HT1080 (cell line): ENCODE measurements at regions not wholly inside any gene's neighbourhood (a gene's known extent, or its start where the extent isn't known, plus 50 kb on each side); places are given as distances from the start of the nearest gene placed in this dataset.

ENCODE experiments used
- DNase-seq: peaks from one replicate; pipeline ENCODE4 v3.0.0-alpha.2; 2015; ENCODE audit warnings: low read depth

DNA sequence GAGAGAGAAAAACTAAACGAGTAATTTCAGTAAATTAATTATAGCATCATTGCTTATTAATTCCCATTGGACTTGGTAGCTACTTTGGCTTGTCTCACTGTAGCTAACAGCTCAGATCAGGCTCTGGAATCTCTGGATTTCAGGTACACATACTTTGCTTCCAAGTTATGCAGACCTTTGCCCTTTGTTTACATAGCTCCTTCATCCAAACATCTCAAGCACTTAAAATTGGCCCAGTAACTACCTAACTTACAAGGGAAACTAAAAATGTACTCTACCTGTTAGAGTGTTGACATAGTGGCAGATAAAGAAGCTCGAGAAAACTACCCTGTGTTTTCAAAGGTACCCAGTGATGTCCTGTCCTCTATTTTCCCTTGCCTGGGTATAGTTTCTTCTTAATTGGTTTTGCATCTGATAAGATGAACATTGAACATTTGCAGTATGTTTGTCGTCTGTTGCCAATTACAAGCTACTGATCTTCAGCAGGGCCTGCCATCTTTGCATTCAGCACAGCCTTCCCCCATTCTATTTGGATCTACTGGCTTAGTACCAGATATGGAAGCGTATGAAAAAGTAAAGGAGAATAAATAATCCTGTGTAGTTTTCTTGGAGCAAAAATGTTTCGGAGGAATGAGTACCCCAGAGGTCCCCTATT, 601.5 kb upstream of the FANCL start:
- DNase-seq = no peak

- peak; percentile 5 for DNase-seq
Observed at GRCh38 chr2:58834404-58834803, 593.3 kb upstream of the FANCL start.

DNA sequence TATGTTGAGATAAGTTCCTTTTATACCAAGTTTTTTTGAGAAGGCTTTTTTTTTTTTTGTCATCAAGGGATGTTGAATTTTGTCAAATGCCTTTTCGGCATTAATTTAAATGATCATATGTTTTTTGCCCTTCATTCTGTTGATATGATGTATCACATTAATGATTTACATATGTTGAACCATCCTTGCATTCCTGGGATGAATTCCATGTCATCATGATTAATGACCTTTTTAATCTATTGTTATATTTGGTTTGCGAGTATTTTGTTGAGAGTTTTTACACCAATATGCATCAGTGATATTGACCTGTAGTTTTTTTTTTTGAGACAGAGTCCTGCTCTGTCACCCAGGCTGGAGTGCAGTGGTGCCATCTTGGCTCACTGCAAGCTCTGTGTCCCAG, 585.7 kb upstream of the FANCL start:
- DNase-seq = no peak

DNA sequence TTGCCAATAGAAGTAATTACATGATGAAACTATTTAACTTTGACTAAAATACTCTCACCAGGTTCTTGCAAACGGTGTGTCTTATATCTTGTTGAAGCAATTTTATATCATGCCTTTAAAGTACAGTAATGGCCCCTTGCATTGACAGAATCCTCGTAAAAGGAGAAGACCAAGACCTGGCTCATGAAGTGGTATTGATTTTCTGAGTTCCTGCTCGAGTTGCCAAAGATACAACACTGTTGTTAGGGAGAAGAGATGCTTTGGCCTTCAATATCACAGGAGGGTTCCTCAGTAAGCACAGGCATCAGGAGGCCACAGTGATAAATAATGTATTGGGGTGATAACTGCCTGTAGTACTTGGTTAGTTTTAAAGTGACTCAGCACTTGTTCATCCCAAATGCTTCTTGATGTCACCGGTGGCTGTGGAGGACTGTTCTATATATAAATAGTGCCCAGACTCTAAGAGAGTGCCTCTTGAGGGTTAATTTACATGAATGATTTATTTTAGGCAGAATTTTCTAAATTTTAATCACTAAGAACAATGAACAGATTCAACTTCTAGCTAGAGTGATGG, 571.7 kb upstream of the FANCL start:
- DNase-seq = no peak

DNA sequence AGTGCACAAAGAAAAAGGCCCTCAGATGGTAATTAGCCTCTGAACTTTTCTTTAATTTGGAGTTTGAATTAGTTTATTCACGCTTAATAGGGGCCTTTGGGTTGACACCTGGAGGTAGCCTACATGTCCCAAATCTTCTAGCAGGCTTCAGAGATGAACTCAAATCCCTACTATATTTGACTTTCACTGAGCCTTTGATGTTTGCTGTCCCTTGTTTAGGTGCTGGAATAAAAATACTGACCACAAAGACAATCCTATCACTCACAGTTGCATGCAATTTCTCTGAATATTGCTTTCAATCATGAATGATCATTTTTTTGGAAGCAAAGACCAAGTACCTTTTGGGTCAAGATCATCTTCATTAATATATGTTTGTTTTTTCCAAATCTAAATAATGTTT, 564.0 kb upstream of the FANCL start:
- DNase-seq = no peak

DNA sequence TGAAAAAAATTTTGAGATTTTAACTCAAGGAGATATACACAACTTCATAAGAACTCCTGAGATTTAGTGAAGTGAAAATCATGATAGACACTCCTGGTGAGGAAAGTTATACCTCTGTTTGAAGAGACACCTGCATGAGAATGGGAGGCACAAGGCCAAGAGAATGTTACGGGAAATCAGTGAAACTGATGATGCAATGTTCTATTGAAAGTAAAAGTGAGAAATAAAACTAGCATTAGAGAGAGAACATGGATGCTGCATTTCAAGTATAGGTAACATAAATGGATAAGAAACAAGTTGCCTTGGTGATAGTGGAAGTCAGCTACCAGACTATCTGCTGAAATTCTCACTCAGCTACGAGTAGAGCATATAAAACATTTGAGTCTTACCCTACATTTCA, 562.1 kb upstream of the FANCL start:
- no peak for DNase-seq

- no peak for DNase-seq
Observed at GRCh38 chr2:58800881-58801280, 559.8 kb upstream of the FANCL start.

DNA sequence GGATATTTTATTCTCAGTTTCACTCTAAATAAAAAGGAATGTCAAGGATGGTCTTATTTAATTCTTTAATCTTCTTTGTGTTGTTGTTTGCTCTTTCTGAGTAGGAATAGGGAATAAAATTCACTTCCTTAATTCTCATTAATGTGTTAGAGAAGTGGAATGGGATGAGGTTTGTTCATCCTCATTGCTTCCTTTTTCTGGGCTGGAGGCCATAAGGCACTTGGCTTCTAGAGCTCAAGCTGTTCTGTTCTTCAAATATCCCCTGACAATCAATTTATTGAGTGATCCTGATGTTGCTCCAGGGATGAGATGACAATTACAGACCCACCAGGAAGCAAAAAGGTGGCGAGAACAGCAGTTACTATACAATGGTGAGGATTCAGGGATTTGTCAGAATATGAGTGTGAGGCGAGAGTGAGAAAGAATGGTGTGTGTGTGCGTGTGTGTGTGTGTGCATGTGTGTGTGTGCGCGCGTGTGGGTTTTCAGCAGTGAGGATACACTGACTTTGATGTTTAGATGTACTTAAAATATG, 557.6 kb upstream of the FANCL start:
- no peak for DNase-seq

DNA sequence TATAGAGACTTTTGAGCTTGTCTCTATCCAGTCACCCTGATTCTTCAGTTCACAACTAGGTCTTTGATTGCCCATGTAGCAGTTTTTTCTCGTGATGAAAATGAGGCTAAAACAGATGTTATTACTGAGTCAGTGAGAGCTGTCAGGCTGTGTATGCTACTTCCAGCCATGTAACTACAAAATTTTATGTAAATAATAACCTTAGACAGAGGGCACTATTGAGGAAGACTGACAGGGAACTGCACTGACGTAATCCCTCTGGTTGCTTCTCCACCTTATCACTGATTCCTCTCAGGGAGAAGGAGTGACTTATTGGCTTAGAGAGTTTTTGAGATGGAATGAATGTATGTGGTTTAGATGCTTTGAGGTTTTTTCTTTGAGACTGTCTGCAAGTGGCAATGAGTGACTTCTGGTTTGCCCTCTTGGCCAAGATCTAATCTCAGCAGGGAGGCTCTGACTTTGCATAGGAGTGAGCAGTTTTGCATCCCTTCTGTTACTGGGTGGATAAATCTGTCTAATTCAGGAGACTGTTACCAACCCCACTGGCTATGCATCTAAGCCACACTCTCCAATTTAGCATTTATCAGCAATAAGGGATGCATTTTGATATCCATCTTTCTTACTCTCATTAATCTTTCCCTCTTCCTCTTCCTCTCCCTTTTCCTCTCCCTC, 555.2 kb upstream of the FANCL start:
- peak; percentile 10 for DNase-seq

DNA sequence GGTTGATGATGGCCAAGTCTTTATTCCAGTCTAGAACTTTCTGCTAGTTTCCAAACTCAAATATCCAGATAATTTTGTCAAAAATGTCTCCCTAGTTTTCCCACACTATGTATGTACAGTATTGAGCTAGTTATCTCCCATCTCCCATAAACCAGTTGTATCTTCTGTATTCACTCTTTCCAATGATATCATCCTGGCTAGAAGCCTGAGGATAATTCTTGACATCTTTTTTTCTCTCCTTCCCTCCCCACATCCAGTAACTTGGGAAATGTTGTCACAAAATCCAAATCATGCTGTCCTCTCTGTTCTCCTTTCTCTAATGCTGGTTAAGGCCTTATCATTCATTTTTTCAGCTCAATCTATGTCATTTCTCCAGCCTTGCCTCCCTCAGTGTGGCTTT, 553.8 kb upstream of the FANCL start:
- no peak for DNase-seq

DNA sequence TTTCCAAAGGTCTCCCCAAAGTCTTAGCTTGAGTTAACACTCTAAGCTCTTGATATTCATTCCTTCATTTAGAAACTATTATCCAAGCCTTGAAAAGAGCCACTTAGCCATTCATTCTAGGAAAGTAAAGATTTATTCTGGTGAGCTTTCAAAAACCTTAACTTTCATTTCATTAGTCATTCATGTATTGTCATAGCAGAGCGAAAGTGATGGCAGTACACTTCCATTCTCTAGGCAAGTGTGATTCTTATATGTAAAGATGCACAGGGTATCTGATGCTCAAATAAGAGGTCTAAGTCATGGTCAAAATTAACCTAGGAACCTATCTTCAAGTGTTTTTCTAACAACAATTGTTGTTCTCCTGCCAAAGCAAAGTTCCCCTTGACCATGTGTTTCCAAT, 553.0 kb upstream of the FANCL start:
- no peak for DNase-seq

DNA sequence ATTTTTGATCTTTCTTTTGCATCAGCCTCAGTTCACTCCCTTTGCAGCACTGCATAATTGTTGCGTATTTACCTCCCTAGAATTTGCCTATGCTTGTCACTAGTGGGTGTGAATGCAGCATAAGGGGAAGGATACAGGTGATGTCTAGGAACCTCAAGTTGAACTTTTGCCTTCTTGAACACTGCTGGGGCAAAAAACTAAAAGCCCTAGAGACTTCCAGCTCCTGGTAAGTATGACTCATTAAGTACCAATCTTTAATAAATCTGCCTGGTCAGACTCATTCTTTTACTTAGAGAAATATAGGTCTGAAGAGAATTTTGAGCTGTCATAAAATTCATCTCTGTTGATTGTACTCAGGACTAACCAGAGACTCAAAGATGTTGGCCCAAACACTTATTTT, 547.3 kb upstream of the FANCL start:
- no peak for DNase-seq

DNA sequence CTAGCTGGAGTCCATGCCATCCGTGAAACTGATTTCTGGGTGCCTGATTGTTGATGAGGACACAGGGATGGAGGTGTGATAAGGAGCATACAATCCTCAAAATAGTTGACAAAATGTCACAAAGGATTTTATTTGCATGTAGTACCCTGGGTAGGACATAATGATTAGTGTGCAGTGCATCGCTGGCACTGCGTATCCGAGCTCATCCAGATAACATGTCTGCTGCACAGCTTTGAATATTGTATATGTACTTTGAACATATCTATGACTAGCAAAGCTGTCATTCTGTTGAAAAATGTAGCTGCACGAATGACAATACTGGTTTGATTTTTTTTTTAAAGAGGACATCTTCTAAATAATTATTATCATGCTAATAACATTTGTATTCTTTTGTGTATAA, 529.7 kb upstream of the FANCL start:
- no peak for DNase-seq

- DNase-seq = no peak
Observed at GRCh38 chr2:58769864-58770234, 528.7 kb upstream of the FANCL start.

DNA sequence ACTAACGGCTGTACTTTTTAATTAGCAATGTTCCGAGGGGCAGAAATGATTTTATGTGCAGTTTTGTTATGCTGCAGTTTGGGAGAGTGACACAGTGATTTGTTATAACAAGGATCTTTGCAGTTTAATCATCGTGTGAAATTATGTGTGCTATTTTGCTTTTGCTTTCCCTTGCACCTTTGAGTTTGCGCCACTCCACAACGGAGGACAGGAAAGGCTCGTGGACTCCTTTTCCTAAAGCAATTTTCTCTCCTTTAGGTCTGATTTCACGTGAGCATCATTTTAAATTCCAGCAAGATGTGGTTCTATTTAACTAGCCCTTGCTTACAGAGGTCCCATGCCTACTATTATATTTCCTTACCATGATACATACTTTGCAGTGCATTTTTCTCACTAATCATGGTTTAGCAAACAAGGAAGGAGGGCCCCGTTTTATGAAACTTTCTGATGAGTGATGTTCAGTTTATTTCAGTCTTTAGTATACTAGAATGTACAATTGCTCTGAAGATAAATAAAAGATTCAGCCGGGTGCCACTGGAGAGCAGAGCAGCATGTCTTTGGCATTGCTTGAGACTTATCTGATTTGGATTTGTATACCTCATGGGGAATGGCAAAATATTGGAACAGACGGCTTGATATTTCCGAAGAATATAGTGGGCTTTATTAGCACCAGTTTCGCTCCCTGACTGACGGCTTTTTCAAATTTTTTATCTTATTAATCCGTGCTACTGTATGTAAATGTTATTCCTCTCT, 528.2 kb upstream of the FANCL start:
- DNase-seq = no peak

DNA sequence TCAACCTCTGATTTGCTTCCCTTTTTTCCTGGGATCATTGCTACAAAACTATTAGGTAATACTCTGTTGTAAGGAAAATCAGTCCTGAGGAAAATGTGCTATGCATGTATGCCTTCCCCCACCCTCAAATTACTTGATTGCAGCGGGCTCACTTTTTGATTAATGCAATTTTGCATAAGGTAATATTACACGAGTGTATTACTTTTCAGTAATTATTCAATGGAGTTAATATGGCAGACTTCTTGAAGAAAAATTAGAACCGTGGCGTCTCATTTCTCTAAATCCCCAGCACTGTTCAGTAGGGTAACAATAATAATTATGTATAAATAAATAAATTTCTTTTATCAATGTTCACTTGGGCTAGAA, 527.6 kb upstream of the FANCL start:
- no peak for DNase-seq

DNA sequence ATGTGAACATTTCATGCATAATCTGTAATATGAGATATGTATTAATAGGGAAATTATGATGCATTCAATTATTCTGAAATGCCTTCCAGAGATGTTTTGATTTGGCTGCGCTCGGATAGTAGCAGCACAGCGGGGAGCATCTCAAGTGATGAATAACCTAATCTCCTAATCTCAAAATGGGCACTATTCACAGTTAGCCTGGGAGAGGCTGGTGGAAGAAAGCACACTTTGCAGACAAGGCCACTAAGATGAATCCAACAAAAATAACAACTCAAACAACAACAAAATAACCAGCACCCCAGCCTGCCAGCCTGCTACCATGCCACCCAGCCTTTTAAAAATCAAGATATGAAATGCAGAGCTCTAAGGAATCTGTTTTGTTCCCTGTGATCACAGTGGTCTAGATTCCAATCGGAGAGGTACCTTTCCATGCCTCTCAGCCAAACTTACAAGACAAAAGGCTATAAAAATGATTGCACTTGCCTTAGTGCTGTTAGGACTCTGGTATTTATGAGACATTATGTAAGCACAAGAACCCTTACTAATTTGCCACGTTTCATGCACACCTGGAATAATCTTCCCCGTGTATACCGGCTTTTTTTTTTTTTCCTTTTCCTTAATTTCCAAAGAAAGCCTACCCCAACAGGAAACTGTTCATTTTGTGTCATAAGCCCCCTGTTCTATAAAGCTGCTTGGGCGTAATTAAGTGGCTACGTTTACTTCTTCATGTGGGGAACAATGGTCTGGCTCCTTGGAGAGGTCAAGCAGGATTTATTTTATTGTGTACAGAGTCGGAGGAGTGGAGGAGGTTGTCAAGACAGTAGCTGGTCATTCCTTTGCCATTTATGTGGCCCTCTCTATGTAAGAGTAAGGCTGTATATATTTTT, 526.9 kb upstream of the FANCL start:
- no peak for DNase-seq

DNA sequence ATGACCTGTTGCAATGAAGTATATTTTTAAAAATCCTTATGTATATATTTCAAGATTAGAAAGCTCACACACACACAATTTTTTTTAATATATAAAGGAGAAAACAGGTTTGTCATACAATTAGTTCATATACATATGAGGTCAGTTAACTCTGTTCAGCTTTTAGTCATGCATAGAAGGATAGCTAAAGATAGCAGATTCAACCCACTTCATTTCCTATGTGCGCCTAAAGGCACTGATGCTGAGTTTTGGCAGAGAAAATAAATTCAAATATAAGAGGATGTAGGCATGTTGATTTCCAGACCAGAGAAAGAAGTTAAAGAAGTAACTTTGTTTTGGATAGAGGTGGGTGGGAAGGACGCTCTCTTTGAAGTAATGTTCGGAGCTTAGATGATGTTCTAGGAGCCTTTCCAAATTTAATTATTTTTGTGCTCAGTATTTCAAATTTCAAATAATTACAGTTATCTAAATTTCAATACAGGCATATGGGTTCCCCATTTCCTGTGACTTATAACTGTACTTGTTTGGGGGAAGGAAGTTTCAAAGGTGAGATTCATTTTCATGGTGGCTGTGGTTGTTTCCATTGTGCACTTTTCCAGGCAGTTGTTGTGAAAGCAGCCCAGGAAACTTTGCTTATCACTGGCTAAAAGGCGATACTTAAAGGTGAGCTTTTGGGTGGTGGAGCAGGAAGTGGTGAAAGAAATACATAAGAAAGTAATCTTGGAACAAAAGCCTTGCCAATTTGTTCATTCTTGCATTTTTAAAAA, 523.4 kb upstream of the FANCL start:
- no peak for DNase-seq

DNA sequence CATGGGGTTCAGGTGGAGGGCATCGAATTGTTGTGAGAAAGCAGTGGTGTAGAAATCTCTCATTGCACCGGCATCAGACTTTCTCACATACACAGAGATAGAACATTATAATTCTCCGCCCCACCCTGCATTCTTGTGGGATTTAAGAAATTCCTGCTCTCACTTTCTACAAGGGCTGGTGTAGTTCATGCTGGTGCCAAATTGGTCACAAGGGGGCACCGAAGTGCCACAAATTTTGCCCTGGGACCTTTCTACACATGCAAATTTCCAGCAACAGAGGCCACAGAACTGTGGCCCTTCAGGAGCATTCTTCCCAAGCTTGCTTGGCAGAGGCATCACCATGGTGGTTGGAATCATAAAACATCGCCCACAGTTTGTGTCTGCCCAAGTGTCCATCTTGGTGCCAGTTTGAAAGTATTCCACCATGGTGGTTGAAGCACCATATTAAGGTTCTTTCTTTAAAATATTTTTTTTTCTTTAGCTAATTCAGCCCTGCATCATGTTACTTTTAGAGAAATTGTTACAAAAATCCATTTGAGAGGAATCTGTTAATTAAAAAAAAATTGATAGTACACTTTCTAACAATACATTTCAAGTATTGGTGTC, 521.2 kb upstream of the FANCL start:
- peak; percentile 78 for DNase-seq

DNA sequence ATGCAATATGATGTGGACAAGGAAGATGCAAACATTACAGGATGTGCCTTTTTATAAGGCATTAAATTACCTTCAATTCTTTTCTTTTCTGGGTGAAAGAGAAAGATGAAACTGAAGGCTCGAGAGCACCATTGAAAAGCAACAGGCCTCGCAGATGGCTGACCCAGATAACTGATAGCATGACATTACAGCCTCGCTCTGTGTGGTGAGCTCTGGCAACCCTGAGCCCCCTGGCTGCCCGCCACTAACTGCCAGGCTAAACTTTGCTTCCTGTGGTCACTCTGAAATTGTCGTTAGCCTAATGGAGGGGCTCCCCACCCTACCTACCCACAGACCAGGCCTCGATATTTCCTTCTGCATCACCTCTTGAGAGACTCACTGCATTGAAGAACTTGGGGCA, 516.8 kb upstream of the FANCL start:
- DNase-seq = no peak
